ENCODE measurements at regions not wholly inside any gene's neighbourhood (a gene's known extent, or its start where the extent isn't known, plus 50 kb on each side); places are given as distances from the start of the nearest gene placed in this dataset.

- TF ChIP-seq EZH2 (IDR thresholded peaks at IDR 0.05; ENCODE audit: insufficient read depth, poor library complexity, severe bottlenecking) (no peak), EZH2phosphoT487 (IDR thresholded peaks at IDR 0.05; ENCODE audit: insufficient read depth, low read depth) (no peak)
Observed at GRCh38 chr3:176428552-176428951, 768.7 kb downstream of the TBL1XR1 start.
